Suprapubic skin (tissue), 4 donors: ENCODE measurements at regions not wholly inside any gene's neighbourhood (a gene's known extent, or its start where the extent isn't known, plus 50 kb on each side); places are given as distances from the start of the nearest gene placed in this dataset.

Experiments
- DNase-seq, 2 donors: peaks; one replicate each; pipeline ENCODE4 v3.0.0-alpha.2; 2019; ENCODE audit warnings: low spot score in 2 of 2
- H3K27ac ChIP-seq: fragments of 200-600 bp; sonication (generic); one replicate; pipeline ENCODE4 v1.5.1; 2019
- H3K27me3 ChIP-seq: fragments of 200-600 bp; sonication (generic); one replicate; pipeline ENCODE4 v1.5.1; 2019
- H3K36me3 ChIP-seq: fragments of 200-600 bp; sonication (generic); one replicate; pipeline ENCODE4 v1.5.1; 2019
- H3K4me1 ChIP-seq: fragments of 200-600 bp; sonication (generic); one replicate; pipeline ENCODE4 v1.5.1; 2019
- H3K4me3 ChIP-seq: fragments of 200-600 bp; sonication (generic); one replicate; pipeline ENCODE4 v1.5.1; 2019; ENCODE audit warnings: mild to moderate bottlenecking
- H3K9me3 ChIP-seq: fragments of 200-600 bp; sonication (generic); one replicate; pipeline ENCODE4 v1.5.1; 2019
- EP300 ChIP-seq: sonication (generic); formaldehyde crosslinking; IDR thresholded peaks from one replicate; pipeline ENCODE4 v1.6.1; 2017; ENCODE audit warnings: antibody characterized with exemption
- POLR2A ChIP-seq, 2 donors: fragments of 450-650 bp; IDR thresholded peaks; one replicate each; pipeline ENCODE4 v1.6.1; 2017; ENCODE audit warnings: antibody characterized with exemption in 2 of 2, mild to moderate bottlenecking in 2 of 2, moderate library complexity in 2 of 2
- POLR2AphosphoS5 ChIP-seq, 3 donors: sonication (generic); formaldehyde crosslinking; IDR thresholded peaks; one replicate each; pipeline ENCODE4 v1.6.1; 2017; ENCODE audit warnings: antibody characterized with exemption in 3 of 3
- WGBS: methylation state at CpG from one replicate; pipeline ENCODE4 v1.1.5; 2018; 5-methylcytosine and 5-hydroxymethylcytosine counted together
- TF ChIP-seq, protein P1 (sequence below), 2 donors: fragments of 200-600 bp in 1 of 2; fragments of 450-650 bp in 1 of 2; sonication (generic) in 1 of 2; IDR thresholded peaks; one replicate each; pipeline ENCODE4 v1.5.1; 2016 to 2019; ENCODE audit warnings: antibody characterized with exemption in 2 of 2, mild to moderate bottlenecking in 1 of 2, moderate library complexity in 1 of 2

DNA sequence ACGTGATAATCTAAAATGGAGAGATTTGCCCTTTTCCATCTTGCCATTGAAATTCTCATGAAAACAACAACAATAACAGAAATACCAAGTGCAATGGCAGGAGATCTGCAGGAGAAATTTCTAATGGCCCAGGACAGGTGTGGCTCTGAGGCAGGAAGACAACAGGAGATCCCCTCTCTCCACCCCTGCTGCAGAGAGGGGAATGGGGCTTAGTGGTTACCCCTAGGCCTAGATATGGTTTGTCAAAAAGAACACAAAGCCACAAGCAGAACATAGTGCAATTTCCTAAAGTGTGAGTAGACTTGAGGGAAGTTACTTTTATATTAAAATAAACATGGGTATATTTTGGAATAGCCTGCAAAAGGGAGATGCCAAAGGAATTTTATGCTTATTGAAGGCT lies 369.5 kb downstream of the KCNRG start:
- H3K4me3 ChIP-seq, result no peak overlapping the region
- 100% methylated on average over 1 of the region's 1 CpG for WGBS
- TF ChIP-seq POLR2AphosphoS5 (IDR thresholded peaks at IDR 0.05) (no peak), EP300 (no peak), POLR2A (IDR thresholded peaks at IDR 0.05) (no peak)
- TF ChIP-seq, protein P1, sequence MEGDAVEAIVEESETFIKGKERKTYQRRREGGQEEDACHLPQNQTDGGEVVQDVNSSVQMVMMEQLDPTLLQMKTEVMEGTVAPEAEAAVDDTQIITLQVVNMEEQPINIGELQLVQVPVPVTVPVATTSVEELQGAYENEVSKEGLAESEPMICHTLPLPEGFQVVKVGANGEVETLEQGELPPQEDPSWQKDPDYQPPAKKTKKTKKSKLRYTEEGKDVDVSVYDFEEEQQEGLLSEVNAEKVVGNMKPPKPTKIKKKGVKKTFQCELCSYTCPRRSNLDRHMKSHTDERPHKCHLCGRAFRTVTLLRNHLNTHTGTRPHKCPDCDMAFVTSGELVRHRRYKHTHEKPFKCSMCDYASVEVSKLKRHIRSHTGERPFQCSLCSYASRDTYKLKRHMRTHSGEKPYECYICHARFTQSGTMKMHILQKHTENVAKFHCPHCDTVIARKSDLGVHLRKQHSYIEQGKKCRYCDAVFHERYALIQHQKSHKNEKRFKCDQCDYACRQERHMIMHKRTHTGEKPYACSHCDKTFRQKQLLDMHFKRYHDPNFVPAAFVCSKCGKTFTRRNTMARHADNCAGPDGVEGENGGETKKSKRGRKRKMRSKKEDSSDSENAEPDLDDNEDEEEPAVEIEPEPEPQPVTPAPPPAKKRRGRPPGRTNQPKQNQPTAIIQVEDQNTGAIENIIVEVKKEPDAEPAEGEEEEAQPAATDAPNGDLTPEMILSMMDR (IDR thresholded peaks at IDR 0.05), result no peak
- DNase-seq, result no peak
- H3K36me3 ChIP-seq, result no peaks in the 10 kb centered on the region
- H3K4me1 ChIP-seq, result peaks cover 6% of the 10 kb centered on the region
- no peaks in the 10 kb centered on the region for H3K27me3 ChIP-seq
- no peaks in the 10 kb centered on the region for H3K9me3 ChIP-seq
- H3K27ac ChIP-seq, result no peak overlapping the region

DNA sequence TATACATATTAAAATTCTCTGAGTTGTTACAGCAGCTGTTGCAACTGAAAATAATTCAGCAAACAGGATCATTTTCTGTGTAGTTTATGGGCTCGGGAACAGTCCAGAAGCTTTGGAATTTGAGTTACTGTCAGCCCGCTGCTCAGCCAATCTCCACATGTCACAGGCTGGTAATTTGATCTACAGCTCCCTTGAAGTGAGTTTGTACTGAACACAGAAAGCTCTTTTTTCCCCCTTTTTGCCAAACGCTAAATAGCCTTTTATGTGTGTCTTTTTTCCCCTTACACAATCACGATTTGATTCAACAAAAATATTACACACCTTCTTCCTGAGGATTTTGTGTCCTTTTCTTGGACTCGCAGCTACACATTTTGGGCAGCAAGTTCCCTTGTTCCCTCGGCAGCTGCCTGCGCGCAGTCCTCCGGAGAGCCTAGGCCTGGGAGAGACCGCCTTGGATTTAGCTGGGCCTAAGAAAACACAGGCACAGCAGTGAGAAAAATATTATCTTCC lies 371.4 kb downstream of the KCNRG start:
- Histone ChIP-seq H3K27ac (no peak overlapping the region), H3K4me3 (no peak overlapping the region), H3K36me3 (no peaks in the 10 kb centered on the region), H3K27me3 (no peaks in the 10 kb centered on the region), H3K9me3 (no peaks in the 10 kb centered on the region), H3K4me1 (peaks cover 6% of the 10 kb centered on the region)
- TF ChIP-seq POLR2A (IDR thresholded peaks at IDR 0.05) (no peak), EP300 (no peak)
- 58% methylated on average over 10 of the region's 10 CpGs for WGBS
- DNase-seq, result no peak

GRCh38 chr13:50387051-50387581 lies 371.9 kb downstream of the KCNRG start:
- DNase-seq, result no peak
- H3K9me3 ChIP-seq, result no peaks in the 10 kb centered on the region
- no peak overlapping the region for H3K27ac ChIP-seq
- H3K4me1 ChIP-seq, result peaks cover 6% of the 10 kb centered on the region
- WGBS, result 43% methylated on average over 6 of the region's 6 CpGs
- H3K4me3 ChIP-seq, result no peak overlapping the region
- H3K36me3 ChIP-seq, result no peaks in the 10 kb centered on the region
- no peaks in the 10 kb centered on the region for H3K27me3 ChIP-seq
- TF ChIP-seq POLR2A (IDR thresholded peaks at IDR 0.05) (no peak), POLR2AphosphoS5 (IDR thresholded peaks at IDR 0.05) (no peak), EP300 (no peak)
- TF ChIP-seq, protein P1 (IDR thresholded peaks at IDR 0.05), result no peak

DNA sequence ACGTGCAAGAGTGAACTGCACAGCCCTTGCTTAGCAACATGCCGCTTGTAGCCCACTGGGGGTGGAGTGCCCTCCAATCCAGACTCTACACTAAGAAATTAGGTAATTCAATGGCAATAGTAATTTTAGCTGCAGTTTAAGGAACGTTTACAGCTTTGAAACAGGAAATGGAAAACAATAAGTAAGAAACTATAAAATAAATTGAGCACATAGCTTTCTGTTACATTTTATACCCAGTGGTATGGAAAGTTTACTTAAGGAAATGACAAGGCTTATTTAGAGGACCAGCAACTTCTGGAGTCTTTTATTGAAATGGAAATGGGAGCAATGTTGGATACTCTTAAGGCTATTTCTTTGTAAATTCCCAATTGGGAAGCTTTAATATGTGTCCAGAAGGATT lies 373.2 kb downstream of the KCNRG start:
- Histone ChIP-seq H3K4me3 (no peak overlapping the region), H3K27me3 (no peaks in the 10 kb centered on the region), H3K4me1 (peaks cover 6% of the 10 kb centered on the region), H3K27ac (no peak overlapping the region), H3K36me3 (no peaks in the 10 kb centered on the region), H3K9me3 (no peaks in the 10 kb centered on the region)
- no peak for DNase-seq
- TF ChIP-seq POLR2A (IDR thresholded peaks at IDR 0.05) (no peak), POLR2AphosphoS5 (IDR thresholded peaks at IDR 0.05) (no peak), EP300 (no peak)
- TF ChIP-seq, protein P1 (IDR thresholded peaks at IDR 0.05), result no peak
- WGBS, result 78% methylated on average over 3 of the region's 3 CpGs

DNA sequence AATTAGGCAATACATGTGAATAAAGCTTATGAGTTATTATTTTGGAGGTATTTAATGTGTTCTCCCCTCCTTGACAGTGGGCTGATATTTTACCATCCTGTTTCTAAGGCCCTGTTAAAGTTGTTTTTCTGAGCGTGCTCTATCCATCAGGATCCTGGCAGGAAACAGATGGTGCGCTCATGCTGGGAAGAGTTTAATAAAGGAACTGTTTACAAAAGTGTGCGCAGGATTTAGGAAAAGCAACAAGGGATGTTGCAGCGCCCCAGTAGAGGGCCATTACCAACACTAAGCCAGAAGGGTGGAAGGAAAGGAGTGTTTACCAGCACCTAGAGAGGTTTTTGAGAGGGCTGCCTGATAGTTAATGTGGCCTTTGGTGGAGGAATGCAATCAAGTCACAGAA lies 374.5 kb downstream of the KCNRG start:
- H3K36me3 ChIP-seq, result no peaks in the 10 kb centered on the region
- no peak for TF ChIP-seq EP300
- TF ChIP-seq, protein P1 (IDR thresholded peaks at IDR 0.05), result no peak
- TF ChIP-seq POLR2A (IDR thresholded peaks at IDR 0.05), result no peak
- TF ChIP-seq POLR2AphosphoS5 (IDR thresholded peaks at IDR 0.05), result no peak
- WGBS, result 90% methylated on average over 4 of the region's 4 CpGs

More for the DNA sequence above, 374.5 kb downstream of the KCNRG start:
- no peaks in the 10 kb centered on the region for H3K27me3 ChIP-seq
- no peak overlapping the region for H3K27ac ChIP-seq
- peaks cover 6% of the 10 kb centered on the region for H3K4me1 ChIP-seq
- no peaks in the 10 kb centered on the region for H3K9me3 ChIP-seq
- DNase-seq, result no peak
- H3K4me3 ChIP-seq, result no peak overlapping the region
